IPS DF 6.9 (cell line): ENCODE measurements at regions not wholly inside any gene's neighbourhood (a gene's known extent, or its start where the extent isn't known, plus 50 kb on each side); places are given as distances from the start of the nearest gene placed in this dataset.
"Not testable (repeated sequence)": the region's sequence is repeated elsewhere in the genome, so short reads cannot be mapped to it uniquely, and the experiment has no call there.

Experiments used
- DNase-seq: peaks from one replicate; pipeline ENCODE4 v3.0.0-alpha.2; 2013; ENCODE audit warnings: low read depth, low spot score
- H3K27ac ChIP-seq: one replicate; pipeline ENCODE4 v1.5.1; 2013; ENCODE audit warnings: low read length, control low read depth
- H3K27me3 ChIP-seq: 2 replicates; pipeline ENCODE4 v1.6.1; 2013; ENCODE audit warnings: mild to moderate bottlenecking, low read length; ENCODE audit not compliant: control insufficient read depth, insufficient read depth
- H3K36me3 ChIP-seq: 2 replicates; pipeline ENCODE4 v1.6.1; 2013; ENCODE audit warnings: low read length; ENCODE audit not compliant: control insufficient read depth, insufficient read depth
- H3K4me1 ChIP-seq: 2 replicates; pipeline ENCODE4 v1.6.1; 2013; ENCODE audit warnings: low read length; ENCODE audit not compliant: control insufficient read depth, insufficient read depth
- H3K4me3 ChIP-seq: 2 replicates; pipeline ENCODE4 v1.5.1; 2013; ENCODE audit warnings: mild to moderate bottlenecking, low read length
- H3K9me3 ChIP-seq: 2 replicates; pipeline ENCODE4 v1.6.1; 2013; ENCODE audit warnings: low read length, inconsistent platforms; ENCODE audit not compliant: control insufficient read depth, insufficient read depth
- WGBS: extraction: QIAGEN DNeasy Blood & Tissue Kit; methylation state at CpG from one replicate; pipeline ENCODE4 v1.1.7; 2013; ENCODE audit warnings: mixed read lengths, missing lambda C conversion rate; ENCODE audit not compliant: insufficient read length, insufficient coverage; 5-methylcytosine and 5-hydroxymethylcytosine counted together

GRCh38 chr22:11053403-11054344 lies 4474.3 kb upstream of the OR11H1 start:
- not testable (repeated sequence) for DNase-seq, H3K4me3 ChIP-seq, H3K27me3 ChIP-seq, H3K36me3 ChIP-seq, H3K27ac ChIP-seq, H3K4me1 ChIP-seq
- WGBS = no CpG with 5 or more reads among the region's 24 CpGs
- H3K9me3 ChIP-seq = peaks cover 24% of the 10 kb centered on the region

- no CpG with 5 or more reads among the region's 11 CpGs for WGBS
- H3K27me3 ChIP-seq = not testable (repeated sequence)
- H3K9me3 ChIP-seq = peaks cover 23% of the 10 kb centered on the region
Observed at GRCh38 chr22:11054681-11055080, 4473.3 kb upstream of the OR11H1 start.

GRCh38 chr22:11055176-11055575 lies 4472.8 kb upstream of the OR11H1 start:
- not testable (repeated sequence) for H3K4me3 ChIP-seq, DNase-seq, H3K27me3 ChIP-seq, H3K27ac ChIP-seq, H3K36me3 ChIP-seq, H3K4me1 ChIP-seq
- WGBS = no CpG with 5 or more reads among the region's 8 CpGs
- H3K9me3 ChIP-seq = peaks cover 23% of the 10 kb centered on the region

More at GRCh38 chr22:11054681-11055080, 4473.3 kb upstream of the OR11H1 start:
- not testable (repeated sequence) for H3K27ac ChIP-seq, H3K4me1 ChIP-seq, DNase-seq, H3K4me3 ChIP-seq, H3K36me3 ChIP-seq

GRCh38 chr22:11057955-11058547 lies 4469.9 kb upstream of the OR11H1 start:
- not testable (repeated sequence) for H3K4me3 ChIP-seq
- H3K9me3 ChIP-seq = peaks cover 23% of the 10 kb centered on the region
- WGBS = no CpG with 5 or more reads among the region's 39 CpGs

GRCh38 chr22:11059129-11059528 lies 4468.9 kb upstream of the OR11H1 start:
- WGBS = no CpG with 5 or more reads among the region's 3 CpGs
- not testable (repeated sequence) for H3K4me3 ChIP-seq, DNase-seq, H3K27me3 ChIP-seq, H3K4me1 ChIP-seq, H3K27ac ChIP-seq, H3K36me3 ChIP-seq
- peaks cover 22% of the 10 kb centered on the region for H3K9me3 ChIP-seq

More at GRCh38 chr22:11057955-11058547, 4469.9 kb upstream of the OR11H1 start:
- H3K36me3 ChIP-seq, H3K27me3 ChIP-seq, DNase-seq, H3K4me1 ChIP-seq, H3K27ac ChIP-seq: not testable (repeated sequence)

- not testable (repeated sequence) for H3K27me3 ChIP-seq, H3K4me1 ChIP-seq, H3K36me3 ChIP-seq, H3K27ac ChIP-seq, H3K4me3 ChIP-seq, DNase-seq
- WGBS = no CpG with 5 or more reads among the region's 2 CpGs
- H3K9me3 ChIP-seq = peaks cover 17% of the 10 kb centered on the region; the same call in 1 of the 2 replicates
Observed at GRCh38 chr22:11060797-11061196, 4467.2 kb upstream of the OR11H1 start.

GRCh38 chr22:11062534-11062933 lies 4465.5 kb upstream of the OR11H1 start:
- H3K27ac ChIP-seq, H3K36me3 ChIP-seq, H3K27me3 ChIP-seq, DNase-seq, H3K4me3 ChIP-seq, H3K4me1 ChIP-seq: not testable (repeated sequence)
- peaks cover 21% of the 10 kb centered on the region for H3K9me3 ChIP-seq
- WGBS = no CpG with 5 or more reads among the region's 3 CpGs

GRCh38 chr22:11063022-11063685 lies 4464.8 kb upstream of the OR11H1 start:
- not testable (repeated sequence) for DNase-seq, H3K4me1 ChIP-seq, H3K36me3 ChIP-seq, H3K27ac ChIP-seq, H3K27me3 ChIP-seq, H3K4me3 ChIP-seq
- no CpG with 5 or more reads among the region's 5 CpGs for WGBS
- peaks cover 23% of the 10 kb centered on the region for H3K9me3 ChIP-seq

- DNase-seq, H3K4me1 ChIP-seq, H3K36me3 ChIP-seq, H3K27ac ChIP-seq, H3K4me3 ChIP-seq, H3K27me3 ChIP-seq: not testable (repeated sequence)
- 100% methylated on average over 5 of the region's 6 CpGs for WGBS
- H3K9me3 ChIP-seq = peaks cover 23% of the 10 kb centered on the region
Observed at GRCh38 chr22:11065210-11065609, 4462.8 kb upstream of the OR11H1 start.

GRCh38 chr22:11065876-11066457 lies 4462.0 kb upstream of the OR11H1 start:
- H3K27ac ChIP-seq, H3K4me1 ChIP-seq, H3K36me3 ChIP-seq, H3K4me3 ChIP-seq, H3K27me3 ChIP-seq, DNase-seq: not testable (repeated sequence)
- no CpG with 5 or more reads among the region's 18 CpGs for WGBS
- H3K9me3 ChIP-seq = peaks cover 23% of the 10 kb centered on the region
